GM13977 (cell line): ENCODE measurements at regions not wholly inside any gene's neighbourhood (a gene's known extent, or its start where the extent isn't known, plus 50 kb on each side); places are given as distances from the start of the nearest gene placed in this dataset.

Source experiments
- DNase-seq: peaks from one replicate; pipeline ENCODE4 v3.0.0; 2012; ENCODE audit warnings: low spot score
- in situ Hi-C: fragments of 300-500 bp; cut with MboI; formaldehyde crosslinking; loops from one replicate; pipeline ENCODE4 v1.12.0; 2022; ENCODE audit warnings: low sequenced_read_pairs, low pct_unique_long_range_greater_than_20kb, mixed read lengths, inconsistent platforms; ENCODE audit not compliant: unreplicated experiment
- TF ChIP-seq, protein P1 (sequence below): IDR thresholded peaks from 2 replicates; pipeline ENCODE4 v1.5.1; 2012; ENCODE audit warnings: mild to moderate bottlenecking, control low read depth; ENCODE audit not compliant: insufficient read depth; ENCODE audit errors: extremely low read depth, missing control alignments

GRCh38 chr6:33895296-33895695 is 91.5 kb upstream of the MLN start:
- DNase-seq = no peak
- TF ChIP-seq, protein P1, sequence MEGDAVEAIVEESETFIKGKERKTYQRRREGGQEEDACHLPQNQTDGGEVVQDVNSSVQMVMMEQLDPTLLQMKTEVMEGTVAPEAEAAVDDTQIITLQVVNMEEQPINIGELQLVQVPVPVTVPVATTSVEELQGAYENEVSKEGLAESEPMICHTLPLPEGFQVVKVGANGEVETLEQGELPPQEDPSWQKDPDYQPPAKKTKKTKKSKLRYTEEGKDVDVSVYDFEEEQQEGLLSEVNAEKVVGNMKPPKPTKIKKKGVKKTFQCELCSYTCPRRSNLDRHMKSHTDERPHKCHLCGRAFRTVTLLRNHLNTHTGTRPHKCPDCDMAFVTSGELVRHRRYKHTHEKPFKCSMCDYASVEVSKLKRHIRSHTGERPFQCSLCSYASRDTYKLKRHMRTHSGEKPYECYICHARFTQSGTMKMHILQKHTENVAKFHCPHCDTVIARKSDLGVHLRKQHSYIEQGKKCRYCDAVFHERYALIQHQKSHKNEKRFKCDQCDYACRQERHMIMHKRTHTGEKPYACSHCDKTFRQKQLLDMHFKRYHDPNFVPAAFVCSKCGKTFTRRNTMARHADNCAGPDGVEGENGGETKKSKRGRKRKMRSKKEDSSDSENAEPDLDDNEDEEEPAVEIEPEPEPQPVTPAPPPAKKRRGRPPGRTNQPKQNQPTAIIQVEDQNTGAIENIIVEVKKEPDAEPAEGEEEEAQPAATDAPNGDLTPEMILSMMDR = no peak
- in situ Hi-C loops = no loop called here

DNA sequence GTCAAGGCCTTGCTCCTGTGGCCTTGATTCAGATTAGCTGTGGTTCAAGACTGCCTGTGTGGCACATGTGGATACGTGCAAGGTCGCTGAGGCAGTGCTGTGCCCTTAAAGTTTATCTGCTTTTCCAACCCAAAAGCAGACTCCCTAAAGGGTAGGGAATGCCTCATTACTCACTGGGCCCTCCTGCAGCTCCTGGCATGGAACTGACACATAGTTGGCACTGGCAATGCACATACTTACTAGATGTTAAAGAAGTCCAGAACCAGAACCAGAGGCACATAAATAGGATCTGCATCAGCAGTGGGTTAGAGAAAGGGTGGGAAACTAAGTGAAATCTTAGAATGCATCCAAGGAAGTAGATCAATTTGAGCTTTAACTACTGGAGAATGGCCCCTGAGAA is 90.6 kb upstream of the MLN start:
- TF ChIP-seq, protein P1 = no peak
- in situ Hi-C loops = no loop called here
- DNase-seq = no peak

- no peak for DNase-seq
- in situ Hi-C loops = no loop called here
- TF ChIP-seq, protein P1 = no peak
These were observed 89.0 kb upstream of the MLN start for GRCh38 chr6:33892581-33893346.

GRCh38 chr6:33888664-33889200 is 84.9 kb upstream of the MLN start:
- TF ChIP-seq, protein P1 = no peak
- DNase-seq = no peak
- in situ Hi-C loops = no loop called here

DNA sequence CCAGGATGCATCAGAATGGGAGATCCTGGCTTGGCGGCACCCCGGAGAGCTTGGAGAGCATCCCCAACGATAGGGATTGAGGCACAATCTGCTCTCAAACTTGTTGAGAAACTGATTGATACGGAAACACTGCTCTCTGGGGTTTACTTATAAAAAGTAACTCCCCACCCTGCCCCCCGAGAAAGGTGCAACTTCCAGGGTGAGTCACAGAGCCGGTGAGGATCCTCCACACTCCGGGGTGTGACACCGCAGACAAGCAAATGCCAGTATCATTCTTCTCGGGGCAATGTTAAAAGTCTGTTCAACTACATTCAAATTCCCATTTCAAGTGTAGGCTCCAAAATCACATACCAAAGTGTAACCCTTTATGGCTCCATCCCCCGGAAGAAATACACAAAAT is 84.4 kb upstream of the MLN start:
- TF ChIP-seq, protein P1 = no peak
- in situ Hi-C loops = no loop called here
- DNase-seq = no peak

DNA sequence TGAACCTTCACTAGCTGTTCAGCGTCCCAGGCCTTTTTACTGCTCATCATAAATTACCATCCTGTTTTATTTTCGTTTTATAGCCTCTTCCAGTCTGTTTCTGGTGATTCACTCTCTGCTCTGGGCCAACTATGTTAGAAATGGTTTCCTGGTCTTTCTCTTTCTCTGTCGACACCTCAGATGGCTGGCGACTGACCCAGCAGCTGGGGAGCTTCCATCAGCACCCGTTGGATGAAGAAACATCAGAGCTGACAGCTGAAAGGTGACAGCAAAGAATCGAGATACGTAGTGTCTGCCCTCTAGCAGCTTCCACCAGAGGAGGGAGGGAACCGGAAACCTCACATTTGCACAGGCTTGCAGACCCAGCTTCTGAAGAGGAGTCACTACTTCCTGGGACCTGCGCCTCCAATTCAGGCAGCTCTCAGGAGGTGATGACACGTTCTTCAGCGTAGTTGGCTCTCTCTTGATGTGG is 82.9 kb upstream of the MLN start:
- in situ Hi-C loops = no loop called here
- no peak for DNase-seq

More for the DNA sequence above, 82.9 kb upstream of the MLN start:
- TF ChIP-seq, protein P1 = no peak
